K562 (cell line): ENCODE measurements at regions not wholly inside any gene's neighbourhood (a gene's known extent, or its start where the extent isn't known, plus 50 kb on each side); places are given as distances from the start of the nearest gene placed in this dataset.

Experiments
- ATAC-seq: fragments of 200-7000 bp; cut with Tn5 transposase; 3 replicates; pipeline ENCODE4 v1.9.1; 2020; ENCODE audit warnings: moderate library complexity
- BruUV-seq: library from RNA; stranded (reverse); fragments of 400-500 nt; replicated peaks from 2 replicates; lab custom pipeline; 2021; lab: Mats Ljungman, UMichigan
- CTCF ChIA-PET: fragments of 300-600 bp; formaldehyde crosslinking; extraction: SDS; loops from one replicate; lab custom pipeline; 2021; ENCODE audit warnings: low intra/inter-chr PET ratio; lab: Yijun Ruan, JAX
- POLR2A ChIA-PET: fragments of 300-600, 350-650 bp; sonication (Branson Sonifier 250); formaldehyde crosslinking; extraction: SDS; loops from one replicate; lab custom pipeline; 2021; ENCODE audit warnings: antibody characterized with exemption, inconsistent platforms; lab: Yijun Ruan, JAX
- DNase-seq, 4 experiments: peaks; one replicate each; pipeline versions ENCODE4 v3.0.0 to v3.0.0-alpha.2; 2011 to 2018; ENCODE audit warnings: low spot score in 3 of 4, mixed read lengths in 3 of 4; ENCODE audit errors: extremely low read depth in 1 of 4
- FAIRE-seq: peaks from 2 replicates; lab custom pipeline; 2011; peaks lifted over from hg19 to GRCh38; lab: Jason Lieb, UNC
- H2AFZ ChIP-seq: 2 replicates; pipeline ENCODE4 v1.6.0; 2011; ENCODE audit warnings: low read depth, low read length, control low read depth, inconsistent platforms
- H3K27ac ChIP-seq: fragments of 200-600 bp; 3 replicates; pipeline ENCODE4 v1.8.0; 2011; ENCODE audit warnings: low read depth, mild to moderate bottlenecking, control low read depth, inconsistent platforms, low read length, moderate library complexity, mixed read lengths; ENCODE audit errors: extremely low read depth
- H3K27me3 ChIP-seq, 2 experiments: fragments of 300-600 bp in 1 of 2; 2 replicates in 1 of 2; 3 replicates in 1 of 2; pipeline versions ENCODE4 v1.6.0 to v1.8.0; 2011; ENCODE audit warnings: inconsistent platforms in 2 of 2, low read length in 2 of 2, mild to moderate bottlenecking in 1 of 2, mixed read lengths in 1 of 2, moderate library complexity in 1 of 2; ENCODE audit not compliant: control insufficient read depth in 2 of 2, insufficient read depth in 2 of 2
- H3K36me3 ChIP-seq: fragments of 300-600 bp; 3 replicates; pipeline ENCODE4 v1.8.0; 2011; ENCODE audit warnings: mild to moderate bottlenecking, low read length, inconsistent platforms; ENCODE audit not compliant: control insufficient read depth, insufficient read depth
- H3K4me1 ChIP-seq, 2 experiments: fragments of 200-600 bp in 1 of 2; replicated peaks in 1 of 2; 2 replicates in 1 of 2; 3 replicates in 1 of 2; pipeline versions ENCODE4 v1.5.1 to v1.8.0; 2011; ENCODE audit warnings: inconsistent platforms in 2 of 2, low read length in 2 of 2, mild to moderate bottlenecking in 1 of 2, mixed read lengths in 1 of 2, moderate library complexity in 1 of 2; ENCODE audit not compliant: control insufficient read depth in 2 of 2, insufficient read depth in 2 of 2
- H3K4me2 ChIP-seq: 2 replicates; pipeline ENCODE4 v1.6.1; 2011; ENCODE audit warnings: low read length, control low read depth, inconsistent platforms, mixed read lengths; ENCODE audit not compliant: insufficient read depth
- H3K4me3 ChIP-seq: fragments of 200-600 bp; sonication (generic), shearing (Covaris generic); 2 replicates; pipeline ENCODE4 v1.5.1; 2016; ENCODE audit warnings: control low read depth, inconsistent platforms
- H3K79me2 ChIP-seq: fragments of 200-600 bp; 3 replicates; pipeline ENCODE4 v1.8.0; 2011; ENCODE audit warnings: low read length, inconsistent platforms; ENCODE audit not compliant: control insufficient read depth, insufficient read depth
- H3K9ac ChIP-seq, 2 experiments: 2 replicates each; pipeline versions ENCODE4 v1.6.0 to v1.6.1; 2011; ENCODE audit warnings: low read depth in 2 of 2, low read length in 2 of 2, control low read depth in 1 of 2, inconsistent platforms in 1 of 2, mild to moderate bottlenecking in 1 of 2, mixed read lengths in 1 of 2; ENCODE audit not compliant: insufficient read depth in 1 of 2
- H3K9me1 ChIP-seq: one replicate; pipeline ENCODE4 v1.6.0; 2011; ENCODE audit warnings: inconsistent platforms, mild to moderate bottlenecking, low read length, moderate library complexity; ENCODE audit not compliant: control insufficient read depth, insufficient read depth
- H3K9me3 ChIP-seq: replicated peaks from 2 replicates; pipeline ENCODE4 v1.5.1; 2011; ENCODE audit warnings: low read depth, low read length, inconsistent platforms; ENCODE audit not compliant: control insufficient read depth, insufficient read depth
- H4K20me1 ChIP-seq: replicated peaks from 2 replicates; pipeline ENCODE4 v1.6.1; 2011; ENCODE audit warnings: low read length, inconsistent platforms, mixed read lengths; ENCODE audit not compliant: control insufficient read depth, insufficient read depth
- ARID1B ChIP-seq: fragments of 450-650 bp; IDR thresholded peaks from 2 replicates; pipeline ENCODE4 v1.6.1; 2016; ENCODE audit warnings: antibody characterized with exemption, mild to moderate bottlenecking, inconsistent platforms
- CBFA2T2 ChIP-seq: fragments of 450-650 bp; conservative IDR thresholded peaks from 2 replicates; pipeline ENCODE4 v1.6.1; 2017; ENCODE audit warnings: mild to moderate bottlenecking
- CBFA2T3 ChIP-seq: fragments of 450-650 bp; IDR thresholded peaks from 2 replicates; pipeline ENCODE4 v1.6.1; 2017
- CBX1 ChIP-seq: sonication (generic); IDR thresholded peaks from 2 replicates; pipeline ENCODE4 v1.6.1; 2016; ENCODE audit warnings: antibody characterized with exemption, low read depth, mild to moderate bottlenecking
- CREB5 ChIP-seq: fragments of 250-450 bp; sonication (Bioruptor Pico); IDR thresholded peaks from 2 replicates; pipeline ENCODE4 v1.5.0; 2020; ENCODE audit warnings: mild to moderate bottlenecking
- DPF2 ChIP-seq: fragments of 450-650 bp; IDR thresholded peaks from 2 replicates; pipeline ENCODE4 v1.6.1; 2016
- FOXM1 ChIP-seq, 2 experiments: fragments of 450-650 bp in 1 of 2; sonication (generic) in 1 of 2; formaldehyde crosslinking in 1 of 2; IDR thresholded peaks; 2 replicates each; pipeline versions ENCODE4 v1.6.1 to v1.9.0; 2017 to 2022; ENCODE audit warnings: low read depth in 2 of 2, mild to moderate bottlenecking in 2 of 2, missing genetic modification reagents in 1 of 2, moderate library complexity in 1 of 2
- KAT7 ChIP-seq: sonication (generic); formaldehyde crosslinking; IDR thresholded peaks from 2 replicates; pipeline ENCODE4 v1.8.0; 2022; ENCODE audit warnings: missing genetic modification reagents, mild to moderate bottlenecking, borderline replicate concordance
- MEIS2 ChIP-seq: fragments of 450-650 bp; IDR thresholded peaks from 2 replicates; pipeline ENCODE4 v1.6.1; 2014; ENCODE audit warnings: mild to moderate bottlenecking; ENCODE audit not compliant: partially characterized antibody
- NCOR1 ChIP-seq: fragments of 450-650 bp; IDR thresholded peaks from 2 replicates; pipeline ENCODE4 v1.6.1; 2016; ENCODE audit warnings: mild to moderate bottlenecking, moderate library complexity
- SMARCA4 ChIP-seq: fragments of 450-650 bp; IDR thresholded peaks from 2 replicates; pipeline ENCODE4 v1.6.1; 2016
- TAL1 ChIP-seq: fragments of 450-650 bp; IDR thresholded peaks from 2 replicates; pipeline ENCODE4 v1.6.1; 2016; ENCODE audit warnings: mild to moderate bottlenecking
- TCF3 ChIP-seq: sonication (generic); formaldehyde crosslinking; IDR thresholded peaks from 2 replicates; pipeline ENCODE4 v1.4.0; 2020; ENCODE audit warnings: mild to moderate bottlenecking, missing genetic modification reagents
- TEAD4 ChIP-seq, 2 experiments: sonication (generic) in 1 of 2; formaldehyde crosslinking in 1 of 2; IDR thresholded peaks; 2 replicates each; pipeline versions ENCODE4 v1.6.1 to v1.8.0; 2012 to 2022; ENCODE audit warnings: borderline replicate concordance in 1 of 2, inconsistent platforms in 1 of 2, low read length in 1 of 2, mild to moderate bottlenecking in 1 of 2, missing genetic modification reagents in 1 of 2
- TRIM24 ChIP-seq, 2 experiments: fragments of 450-650 bp; IDR thresholded peaks; 2 replicates each; pipeline ENCODE4 v1.6.1; 2016
- ZNF24 ChIP-seq: fragments of 450-650 bp; IDR thresholded peaks from 2 replicates; pipeline ENCODE4 v1.6.1; 2016
- WGBS: fragments of 100-300 bp; shearing (Covaris generic); methylation state at CpG from one replicate; pipeline ENCODE4 v1.1.6; 2016; ENCODE audit warnings: low coverage, mixed read lengths; ENCODE audit not compliant: insufficient coverage; ENCODE audit errors: missing lambda C conversion rate; 5-methylcytosine and 5-hydroxymethylcytosine counted together
- in situ Hi-C: fragments of 300-500 bp; cut with MboI; formaldehyde crosslinking; loops from 4 replicates; pipeline ENCODE4 v1.15.0; 2018; ENCODE audit warnings: inconsistent platforms, mixed read lengths
- intact Hi-C: fragments of 100-400 bp; cut with micrococcal nuclease; formaldehyde crosslinking; loops from 2 replicates; pipeline ENCODE4 v1.14.2; 2022
- TF ChIP-seq, protein P1 (sequence below): sonication (generic); IDR thresholded peaks from 2 replicates; pipeline ENCODE4 v1.6.1; 2016

DNA sequence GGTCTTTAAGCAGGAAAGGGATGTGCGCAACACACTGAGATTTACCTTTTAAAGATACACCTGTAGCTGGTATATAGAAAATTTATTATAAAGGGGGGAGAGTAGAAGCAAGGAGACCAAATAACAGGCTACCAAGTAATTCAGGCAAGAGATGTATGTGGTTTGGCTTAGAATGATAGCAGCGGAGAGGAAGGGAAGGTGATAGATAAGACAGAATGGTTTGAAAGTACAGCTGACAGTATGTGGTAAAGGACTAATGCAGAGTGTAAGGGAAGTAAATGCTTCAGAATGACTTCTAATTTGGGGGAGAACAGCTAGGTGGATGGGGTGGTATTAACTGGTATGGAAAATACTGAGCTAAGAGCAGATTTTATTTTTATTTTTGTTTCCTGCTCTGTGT is 308.9 kb downstream of the ANTXR2 start:
- ChIA-PET CTCF (no interaction called here), POLR2A (no interaction called here)
- TF ChIP-seq, protein P1, sequence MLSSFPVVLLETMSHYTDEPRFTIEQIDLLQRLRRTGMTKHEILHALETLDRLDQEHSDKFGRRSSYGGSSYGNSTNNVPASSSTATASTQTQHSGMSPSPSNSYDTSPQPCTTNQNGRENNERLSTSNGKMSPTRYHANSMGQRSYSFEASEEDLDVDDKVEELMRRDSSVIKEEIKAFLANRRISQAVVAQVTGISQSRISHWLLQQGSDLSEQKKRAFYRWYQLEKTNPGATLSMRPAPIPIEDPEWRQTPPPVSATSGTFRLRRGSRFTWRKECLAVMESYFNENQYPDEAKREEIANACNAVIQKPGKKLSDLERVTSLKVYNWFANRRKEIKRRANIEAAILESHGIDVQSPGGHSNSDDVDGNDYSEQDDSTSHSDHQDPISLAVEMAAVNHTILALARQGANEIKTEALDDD, result peak; percentile 56; the same call in 1 of the 2 replicates
- peak; percentile 72 for TF ChIP-seq TCF3 (CRISPR knock-in tag)
- peak; percentile 45; the same call in 1 of the 2 replicates for TF ChIP-seq TAL1
- TF ChIP-seq NCOR1, result peak; percentile 28; the same call in 1 of the 2 replicates
- peak; percentile 49; the same call in 1 of the 2 replicates for TF ChIP-seq TEAD4 (IDR thresholded peaks at IDR 0.05; ENCODE audit: low read length)
- no peak for TF ChIP-seq TEAD4 (CRISPR knock-in tag; IDR thresholded peaks at IDR 0.05; ENCODE audit: borderline replicate concordance)
- peak; percentile 66 for TF ChIP-seq ARID1B
- no peak for TF ChIP-seq ZNF24
- TF ChIP-seq CBFA2T3, result peak; percentile 68
- no peak for TF ChIP-seq CREB5 (CRISPR knock-in tag)
- peak; percentile 34; the same call in 1 of the 2 replicates for TF ChIP-seq DPF2
- TF ChIP-seq SMARCA4, result peak; percentile 13; the same call in 1 of the 2 replicates
- no peak for TF ChIP-seq KAT7 (CRISPR knock-in tag)
- 0 out of 4 replicates have a peak, but pooled peaks of 1 of the 2 experiments have one; percentile 12 for TF ChIP-seq TRIM24 (IDR thresholded peaks at IDR 0.05)
- TF ChIP-seq CBX1, result peak; percentile 36; the same call in 1 of the 2 replicates
- TF ChIP-seq FOXM1 (IDR thresholded peaks at IDR 0.05; ENCODE audit: low read depth), result 0 out of 2 replicates have a peak, but pooled peaks have one; percentile 10
- no peak for TF ChIP-seq FOXM1 (CRISPR knock-in tag; IDR thresholded peaks at IDR 0.05; ENCODE audit: low read depth)
- peak; percentile 28; the same call in 1 of the 2 replicates for TF ChIP-seq CBFA2T2
- TF ChIP-seq MEIS2, result no peak
- BruUV-seq, result no TSS peak
- H3K27me3 ChIP-seq, result no peaks in the 10 kb centered on the region
- no peak overlapping the region for H3K9ac ChIP-seq
- ATAC-seq, result peak; percentile 87
- no peak overlapping the region for H3K27ac ChIP-seq
- no peaks in the 10 kb centered on the region for H3K9me3 ChIP-seq
- peak; percentile 26 for FAIRE-seq
- no peaks in the 10 kb centered on the region for H4K20me1 ChIP-seq
- H3K9me1 ChIP-seq, result no peaks in the 10 kb centered on the region
- no peak overlapping the region for H3K4me3 ChIP-seq
- in situ Hi-C loops (no loop called here), intact Hi-C loops (loop anchor here (10.0 kb wide), 1 partner anchor 571 kb away; the partner anchor contains the start of gene CFAP299)
- H3K36me3 ChIP-seq, result no peaks in the 10 kb centered on the region
- H3K4me2 ChIP-seq, result no peak overlapping the region
- H3K4me1 ChIP-seq, result peaks cover 0 to 4% of the 10 kb centered on the region in 2 experiments; a peak in 2 of 5 replicates
- no peaks in the 10 kb centered on the region for H3K79me2 ChIP-seq
- H2AFZ ChIP-seq, result no peak overlapping the region
- WGBS, result 27% methylated on average over 2 of the region's 2 CpGs
- DNase-seq, result peak in 1 of 4 experiments; percentile 58
